H9 (cell line): ENCODE measurements at regions not wholly inside any gene's neighbourhood (a gene's known extent, or its start where the extent isn't known, plus 50 kb on each side); places are given as distances from the start of the nearest gene placed in this dataset.

Experiments
- DNase-seq: peaks from one replicate; pipeline ENCODE4 v3.0.0-alpha.2; 2017
- H2AFZ ChIP-seq: one replicate; pipeline ENCODE4 v1.6.1; 2013; ENCODE audit warnings: mild to moderate bottlenecking, low read length, control low read depth, moderate library complexity
- H2AK5ac ChIP-seq: 2 replicates; pipeline ENCODE4 v1.6.1; 2013; ENCODE audit warnings: low read length, control low read depth, mixed read lengths; ENCODE audit not compliant: insufficient read length
- H2BK120ac ChIP-seq: one replicate; pipeline ENCODE4 v1.6.1; 2013; ENCODE audit warnings: low read depth, mild to moderate bottlenecking, low read length, control low read depth, inconsistent platforms; ENCODE audit not compliant: poor library complexity, severe bottlenecking
- H2BK12ac ChIP-seq: 2 replicates; pipeline ENCODE4 v1.6.1; 2013; ENCODE audit warnings: low read length, control low read depth, mixed read lengths, low read depth; ENCODE audit not compliant: insufficient read length
- H2BK15ac ChIP-seq: 2 replicates; pipeline ENCODE4 v1.6.1; 2013; ENCODE audit warnings: low read depth, low read length, control low read depth
- H2BK20ac ChIP-seq: one replicate; pipeline ENCODE4 v1.6.1; 2013; ENCODE audit warnings: low read depth, mild to moderate bottlenecking, low read length, control low read depth, inconsistent platforms; ENCODE audit not compliant: poor library complexity, severe bottlenecking
- H2BK5ac ChIP-seq: 2 replicates; pipeline ENCODE4 v1.6.1; 2013; ENCODE audit warnings: low read length, control low read depth, mixed read lengths; ENCODE audit not compliant: insufficient read length
- H3K14ac ChIP-seq: 2 replicates; pipeline ENCODE4 v1.6.1; 2013; ENCODE audit warnings: low read length, control low read depth; ENCODE audit not compliant: insufficient read depth
- H3K18ac ChIP-seq: 2 replicates; pipeline ENCODE4 v1.6.1; 2013; ENCODE audit warnings: low read depth, mild to moderate bottlenecking, mixed read lengths, low read length, control low read depth; ENCODE audit not compliant: insufficient read length
- H3K23ac ChIP-seq: 2 replicates; pipeline ENCODE4 v1.6.1; 2013; ENCODE audit warnings: low read length, control low read depth, mixed read lengths, low read depth; ENCODE audit not compliant: insufficient read length
- H3K23me2 ChIP-seq: 2 replicates; pipeline ENCODE4 v1.6.1; 2013; ENCODE audit warnings: low read depth, mild to moderate bottlenecking, mixed read lengths, low read length, control low read depth; ENCODE audit not compliant: insufficient read length, poor library complexity, severe bottlenecking
- H3K27ac ChIP-seq: 2 replicates; pipeline ENCODE4 v1.5.1; 2013; ENCODE audit warnings: low read length, control low read depth, mixed read lengths, low read depth; ENCODE audit not compliant: insufficient read length
- H3K27me3 ChIP-seq: 2 replicates; pipeline ENCODE4 v1.6.1; 2013; ENCODE audit warnings: low read length, control low read depth, inconsistent platforms; ENCODE audit not compliant: insufficient read depth
- H3K4ac ChIP-seq: 2 replicates; pipeline ENCODE4 v1.6.1; 2013; ENCODE audit warnings: low read depth, mild to moderate bottlenecking, control low read depth, inconsistent platforms, low read length, moderate library complexity
- H3K4me1 ChIP-seq: 2 replicates; pipeline ENCODE4 v1.6.1; 2013; ENCODE audit warnings: low read length, control low read depth, inconsistent platforms; ENCODE audit not compliant: insufficient read depth
- H3K4me2 ChIP-seq: 2 replicates; pipeline ENCODE4 v1.6.1; 2013; ENCODE audit warnings: low read length, control low read depth, mixed read lengths; ENCODE audit not compliant: insufficient read length, insufficient read depth
- H3K56ac ChIP-seq: 2 replicates; pipeline ENCODE4 v1.6.1; 2013; ENCODE audit warnings: low read depth, mild to moderate bottlenecking, mixed read lengths, low read length, control low read depth; ENCODE audit not compliant: insufficient read length
- H3K79me1 ChIP-seq: 2 replicates; pipeline ENCODE4 v1.6.1; 2013; ENCODE audit warnings: low read depth, mild to moderate bottlenecking, moderate library complexity, low read length, control low read depth, inconsistent platforms; ENCODE audit not compliant: insufficient read depth, poor library complexity, severe bottlenecking
- H3K79me2 ChIP-seq: 2 replicates; pipeline ENCODE4 v1.6.1; 2013; ENCODE audit warnings: low read length, control low read depth, inconsistent platforms; ENCODE audit not compliant: insufficient read depth
- H3K9ac ChIP-seq: 2 replicates; pipeline ENCODE4 v1.6.1; 2013; ENCODE audit warnings: low read length, control low read depth, mixed read lengths; ENCODE audit not compliant: insufficient read length; ENCODE audit errors: extremely low read depth
- H3K9me3 ChIP-seq: one replicate; pipeline ENCODE4 v1.6.1; 2013; ENCODE audit warnings: low read depth, low read length, inconsistent platforms; ENCODE audit not compliant: control insufficient read depth
- H3T11ph ChIP-seq: one replicate; pipeline ENCODE4 v1.6.1; 2013; ENCODE audit warnings: mild to moderate bottlenecking, low read length, control low read depth, inconsistent platforms
- H4K20me1 ChIP-seq: one replicate; pipeline ENCODE4 v1.6.1; 2013; ENCODE audit not compliant: control insufficient read depth, insufficient read length, insufficient read depth
- H4K5ac ChIP-seq: 2 replicates; pipeline ENCODE4 v1.6.1; 2013; ENCODE audit warnings: low read depth, mild to moderate bottlenecking, mixed read lengths, low read length, control low read depth; ENCODE audit not compliant: insufficient read length
- H4K8ac ChIP-seq: replicated peaks from 2 replicates; pipeline ENCODE4 v1.6.1; 2013; ENCODE audit warnings: low read length, control low read depth, mixed read lengths, low read depth; ENCODE audit not compliant: insufficient read length
- H4K91ac ChIP-seq: 2 replicates; pipeline ENCODE4 v1.6.1; 2013; ENCODE audit warnings: low read depth, mild to moderate bottlenecking, moderate library complexity, mixed read lengths, low read length, control low read depth; ENCODE audit not compliant: insufficient read length
- H3K27ac Mint-ChIP-seq, 3 experiments: 2 replicates in 2 of 3; 3 replicates in 1 of 3; pipeline ENCODE4 v1.8.0; 2020 to 2021; ENCODE audit warnings: mixed read lengths in 3 of 3, mild to moderate bottlenecking in 1 of 3, moderate library complexity in 1 of 3
- H3K27me3 Mint-ChIP-seq: 2 replicates; pipeline ENCODE4 v1.8.0; 2021; ENCODE audit warnings: low read depth, mild to moderate bottlenecking, moderate library complexity, mixed read lengths
- H3K36me3 Mint-ChIP-seq, 3 experiments: 2 replicates in 2 of 3; 3 replicates in 1 of 3; pipeline ENCODE4 v1.8.0; 2020 to 2021; ENCODE audit warnings: low read depth in 3 of 3, mixed read lengths in 3 of 3; ENCODE audit not compliant: insufficient read depth in 1 of 3
- H3K4me1 Mint-ChIP-seq, 2 experiments: 2 replicates each; pipeline ENCODE4 v1.8.0; 2020; ENCODE audit warnings: mixed read lengths in 2 of 2
- H3K4me3 Mint-ChIP-seq, 2 experiments: 2 replicates in 1 of 2; 3 replicates in 1 of 2; pipeline ENCODE4 v1.8.0; 2020 to 2021; ENCODE audit warnings: mild to moderate bottlenecking in 2 of 2, mixed read lengths in 2 of 2, moderate library complexity in 1 of 2
- H3K9me3 Mint-ChIP-seq, 2 experiments: 2 replicates in 1 of 2; 3 replicates in 1 of 2; pipeline ENCODE4 v1.8.0; 2020; ENCODE audit warnings: mild to moderate bottlenecking in 2 of 2, mixed read lengths in 2 of 2, moderate library complexity in 1 of 2
- WGBS: extraction: QIAGEN DNeasy Blood & Tissue Kit; methylation state at CpG from one replicate; pipeline ENCODE4 v1.1.7; 2013; ENCODE audit warnings: missing lambda C conversion rate, low lambda C conversion rate, mixed read lengths; ENCODE audit not compliant: insufficient read length; ENCODE audit errors: extremely low coverage; 5-methylcytosine and 5-hydroxymethylcytosine counted together
- TF ChIP-seq, protein P1 (sequence below): fragments of 200-600 bp; sonication (generic); conservative IDR thresholded peaks from 3 replicates; pipeline ENCODE4 v1.8.0; 2021; ENCODE audit warnings: antibody characterized with exemption, mild to moderate bottlenecking

DNA sequence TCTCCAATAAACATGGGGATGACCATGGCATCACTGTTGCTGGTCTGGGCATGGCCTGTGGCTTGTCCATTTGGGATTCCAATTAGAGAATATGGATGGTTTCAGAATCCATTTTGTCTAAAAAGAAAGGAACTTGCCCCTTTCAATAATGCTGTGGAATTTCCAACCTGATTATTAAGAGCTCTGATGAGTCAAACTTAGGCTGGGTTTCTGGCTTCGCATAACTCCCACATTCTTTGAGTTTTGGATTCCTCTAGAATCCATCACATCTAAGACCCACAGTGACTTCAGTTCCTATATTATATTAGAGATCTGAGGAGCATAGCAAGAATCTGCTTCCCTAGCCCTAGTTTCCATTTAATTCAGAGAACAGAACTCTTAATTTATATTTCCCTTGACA is 531.5 kb downstream of the TNS1 start:
- no peak overlapping the region for H3K4ac ChIP-seq
- no peak overlapping the region for H3K27ac Mint-ChIP-seq
- H3K9me3 ChIP-seq, result no peaks in the 10 kb centered on the region
- no peaks in the 10 kb centered on the region for H3K36me3 Mint-ChIP-seq
- no peak overlapping the region for H4K8ac ChIP-seq
- H3K4me2 ChIP-seq, result no peak overlapping the region
- no peak overlapping the region for H3K4me3 Mint-ChIP-seq
- H4K91ac ChIP-seq, result no peak overlapping the region
- no peak overlapping the region for H3K27ac ChIP-seq
- H3T11ph ChIP-seq, result no peak overlapping the region
- H2BK20ac ChIP-seq, result no peak overlapping the region
- H3K4me1 Mint-ChIP-seq, result peaks cover 6 to 7% of the 10 kb centered on the region in 2 experiments; a peak in 3 of 4 replicates
- no peak overlapping the region for H3K23ac ChIP-seq
- H3K79me2 ChIP-seq, result no peaks in the 10 kb centered on the region
- H2AFZ ChIP-seq, result no peak overlapping the region
- no peaks in the 10 kb centered on the region for H3K27me3 ChIP-seq
- H4K20me1 ChIP-seq, result no peaks in the 10 kb centered on the region
- H2AK5ac ChIP-seq, result no peak overlapping the region
- no peaks in the 10 kb centered on the region for H3K9me3 Mint-ChIP-seq
- peaks cover 3% of the 10 kb centered on the region; the same call in 1 of the 2 replicates for H3K27me3 Mint-ChIP-seq
- no peaks in the 10 kb centered on the region for H3K23me2 ChIP-seq
- H3K18ac ChIP-seq, result no peak overlapping the region
- DNase-seq, result no peak
- no peak overlapping the region for H2BK15ac ChIP-seq
- no CpG with 5 or more reads among the region's 1 CpG for WGBS
- no peaks in the 10 kb centered on the region for H3K79me1 ChIP-seq
- H2BK5ac ChIP-seq, result no peak overlapping the region
- no peaks in the 10 kb centered on the region for H3K4me1 ChIP-seq
- no peak overlapping the region for H2BK120ac ChIP-seq
- H3K56ac ChIP-seq, result no peak overlapping the region
- H4K5ac ChIP-seq, result no peak overlapping the region
- no peak overlapping the region for H3K9ac ChIP-seq
- H2BK12ac ChIP-seq, result no peak overlapping the region
- no peak overlapping the region for H3K14ac ChIP-seq
- TF ChIP-seq, protein P1, sequence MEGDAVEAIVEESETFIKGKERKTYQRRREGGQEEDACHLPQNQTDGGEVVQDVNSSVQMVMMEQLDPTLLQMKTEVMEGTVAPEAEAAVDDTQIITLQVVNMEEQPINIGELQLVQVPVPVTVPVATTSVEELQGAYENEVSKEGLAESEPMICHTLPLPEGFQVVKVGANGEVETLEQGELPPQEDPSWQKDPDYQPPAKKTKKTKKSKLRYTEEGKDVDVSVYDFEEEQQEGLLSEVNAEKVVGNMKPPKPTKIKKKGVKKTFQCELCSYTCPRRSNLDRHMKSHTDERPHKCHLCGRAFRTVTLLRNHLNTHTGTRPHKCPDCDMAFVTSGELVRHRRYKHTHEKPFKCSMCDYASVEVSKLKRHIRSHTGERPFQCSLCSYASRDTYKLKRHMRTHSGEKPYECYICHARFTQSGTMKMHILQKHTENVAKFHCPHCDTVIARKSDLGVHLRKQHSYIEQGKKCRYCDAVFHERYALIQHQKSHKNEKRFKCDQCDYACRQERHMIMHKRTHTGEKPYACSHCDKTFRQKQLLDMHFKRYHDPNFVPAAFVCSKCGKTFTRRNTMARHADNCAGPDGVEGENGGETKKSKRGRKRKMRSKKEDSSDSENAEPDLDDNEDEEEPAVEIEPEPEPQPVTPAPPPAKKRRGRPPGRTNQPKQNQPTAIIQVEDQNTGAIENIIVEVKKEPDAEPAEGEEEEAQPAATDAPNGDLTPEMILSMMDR, result no peak
